Body of pancreas (tissue), 4 donors: ENCODE measurements at regions not wholly inside any gene's neighbourhood (a gene's known extent, or its start where the extent isn't known, plus 50 kb on each side); places are given as distances from the start of the nearest gene placed in this dataset.
"Not testable (repeated sequence)": the region's sequence is repeated elsewhere in the genome, so short reads cannot be mapped to it uniquely, and the experiment has no call there.

ENCODE experiments used
- POLR2A ChIP-seq, 3 donors: fragments of 450-650 bp; IDR thresholded peaks; one replicate each; pipeline ENCODE4 v1.6.1; 2016; ENCODE audit warnings: antibody characterized with exemption in 3 of 3, mild to moderate bottlenecking in 2 of 3
- TF ChIP-seq, protein P1 (sequence below), 7 experiments: fragments of 450-650 bp in 4 of 7; fragments of 200-600 bp in 3 of 7; sonication (generic) in 3 of 7; IDR thresholded peaks; one replicate each; pipeline ENCODE4 v1.5.1; 2016 to 2019; ENCODE audit warnings: antibody characterized with exemption in 7 of 7

- TF ChIP-seq, protein P1, sequence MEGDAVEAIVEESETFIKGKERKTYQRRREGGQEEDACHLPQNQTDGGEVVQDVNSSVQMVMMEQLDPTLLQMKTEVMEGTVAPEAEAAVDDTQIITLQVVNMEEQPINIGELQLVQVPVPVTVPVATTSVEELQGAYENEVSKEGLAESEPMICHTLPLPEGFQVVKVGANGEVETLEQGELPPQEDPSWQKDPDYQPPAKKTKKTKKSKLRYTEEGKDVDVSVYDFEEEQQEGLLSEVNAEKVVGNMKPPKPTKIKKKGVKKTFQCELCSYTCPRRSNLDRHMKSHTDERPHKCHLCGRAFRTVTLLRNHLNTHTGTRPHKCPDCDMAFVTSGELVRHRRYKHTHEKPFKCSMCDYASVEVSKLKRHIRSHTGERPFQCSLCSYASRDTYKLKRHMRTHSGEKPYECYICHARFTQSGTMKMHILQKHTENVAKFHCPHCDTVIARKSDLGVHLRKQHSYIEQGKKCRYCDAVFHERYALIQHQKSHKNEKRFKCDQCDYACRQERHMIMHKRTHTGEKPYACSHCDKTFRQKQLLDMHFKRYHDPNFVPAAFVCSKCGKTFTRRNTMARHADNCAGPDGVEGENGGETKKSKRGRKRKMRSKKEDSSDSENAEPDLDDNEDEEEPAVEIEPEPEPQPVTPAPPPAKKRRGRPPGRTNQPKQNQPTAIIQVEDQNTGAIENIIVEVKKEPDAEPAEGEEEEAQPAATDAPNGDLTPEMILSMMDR (IDR thresholded peaks at IDR 0.05), result not testable (repeated sequence)
- not testable (repeated sequence) for TF ChIP-seq POLR2A (IDR thresholded peaks at IDR 0.05)
These were observed 2137.4 kb upstream of the DEFB115 start for GRCh38 chr20:29120088-29120487.
